Neural cell (in vitro differentiated cells): ENCODE measurements at regions not wholly inside any gene's neighbourhood (a gene's known extent, or its start where the extent isn't known, plus 50 kb on each side); places are given as distances from the start of the nearest gene placed in this dataset.

Experiments
- H2AFZ ChIP-seq: fragments of 200-600, 300-800 bp; sonication (generic), shearing (Covaris generic); 2 replicates; pipeline ENCODE4 v1.6.0; 2014; ENCODE audit warnings: low read depth, mild to moderate bottlenecking, antibody characterized with exemption, low read length, moderate library complexity
- H3F3A ChIP-seq: fragments of 200-600 bp; shearing (Covaris generic); 2 replicates; pipeline ENCODE4 v1.6.1; 2016; ENCODE audit warnings: mild to moderate bottlenecking, moderate library complexity, mixed read lengths, antibody characterized with exemption, low read length; ENCODE audit not compliant: insufficient read depth, poor library complexity, severe bottlenecking
- H3K27ac ChIP-seq: fragments of 200-600, 300-800 bp; sonication (generic), shearing (Covaris generic); 2 replicates; pipeline ENCODE4 v1.5.1; 2014; ENCODE audit warnings: mild to moderate bottlenecking, low read length, moderate library complexity
- H3K27me3 ChIP-seq: fragments of 300-800, 200-600 bp; sonication (generic), shearing (Covaris generic); 2 replicates; pipeline ENCODE4 v1.6.0; 2014; ENCODE audit warnings: mild to moderate bottlenecking, low read depth, low read length, moderate library complexity; ENCODE audit not compliant: insufficient read depth
- H3K36me3 ChIP-seq: fragments of 300-800, 200-600 bp; sonication (generic), shearing (Covaris generic); 2 replicates; pipeline ENCODE4 v1.5.1; 2014; ENCODE audit warnings: mild to moderate bottlenecking, antibody characterized with exemption, low read length, moderate library complexity; ENCODE audit not compliant: insufficient read depth
- H3K4me2 ChIP-seq: fragments of 300-800, 200-600 bp; sonication (generic), shearing (Covaris generic); 2 replicates; pipeline ENCODE4 v1.6.0; 2014; ENCODE audit warnings: mild to moderate bottlenecking, low read length
- H3K4me3 ChIP-seq: fragments of 300-800, 200-600 bp; sonication (generic), shearing (Covaris generic); 2 replicates; pipeline ENCODE4 v1.5.1; 2014; ENCODE audit warnings: mild to moderate bottlenecking, low read length, moderate library complexity
- H3K79me2 ChIP-seq: fragments of 200-600 bp; shearing (Covaris generic); replicated peaks from 2 replicates; pipeline ENCODE4 v1.6.0; 2014; ENCODE audit warnings: mild to moderate bottlenecking, low read length, moderate library complexity; ENCODE audit not compliant: insufficient read depth
- H3K9ac ChIP-seq: fragments of 300-800, 200-600 bp; sonication (generic), shearing (Covaris generic); 2 replicates; pipeline ENCODE4 v1.6.1; 2016; ENCODE audit warnings: mild to moderate bottlenecking, low read length, mixed read lengths
- H3K9me2 ChIP-seq: fragments of 200-600 bp; shearing (Covaris generic); 2 replicates; pipeline ENCODE4 v1.6.1; 2016; ENCODE audit warnings: mild to moderate bottlenecking, low read length, mixed read lengths; ENCODE audit not compliant: insufficient read depth
- H3K9me3 ChIP-seq: fragments of 200-600, 300-800 bp; sonication (generic), shearing (Covaris generic); 2 replicates; pipeline ENCODE4 v1.6.1; 2016; ENCODE audit warnings: mild to moderate bottlenecking, mixed run types, low read length, moderate library complexity, mixed read lengths
- H4K20me1 ChIP-seq: fragments of 200-600 bp; shearing (Covaris generic); 2 replicates; pipeline ENCODE4 v1.6.1; 2016; ENCODE audit warnings: mild to moderate bottlenecking, mixed run types; ENCODE audit not compliant: insufficient read depth
- EP300 ChIP-seq: fragments of 450-650 bp; conservative IDR thresholded peaks from 2 replicates; pipeline ENCODE4 v1.6.1; 2014; ENCODE audit warnings: antibody characterized with exemption, mild to moderate bottlenecking, moderate library complexity; ENCODE audit not compliant: poor library complexity, severe bottlenecking
- EZH2 ChIP-seq: fragments of 200-600, 300-800 bp; shearing (Covaris generic), sonication (generic); IDR thresholded peaks from 2 replicates; pipeline ENCODE4 v1.6.1; 2014; ENCODE audit warnings: antibody characterized with exemption, low read length, borderline replicate concordance, mild to moderate bottlenecking; ENCODE audit not compliant: insufficient read depth, poor library complexity, severe bottlenecking
- MXI1 ChIP-seq: fragments of 450-650 bp; conservative IDR thresholded peaks from 2 replicates; pipeline ENCODE4 v1.6.1; 2014; ENCODE audit warnings: antibody characterized with exemption, mild to moderate bottlenecking; ENCODE audit not compliant: poor library complexity, severe bottlenecking
- POLR2AphosphoS5 ChIP-seq: IDR thresholded peaks from 2 replicates; pipeline ENCODE4 v1.6.1; 2012
- RAD21 ChIP-seq: fragments of 450-650 bp; conservative IDR thresholded peaks from 2 replicates; pipeline ENCODE4 v1.6.1; 2014; ENCODE audit warnings: antibody characterized with exemption, mild to moderate bottlenecking, moderate library complexity
- REST ChIP-seq: IDR thresholded peaks from 2 replicates; pipeline ENCODE4 v1.6.1; 2012; ENCODE audit warnings: borderline replicate concordance
- SMC3 ChIP-seq: fragments of 450-650 bp; conservative IDR thresholded peaks from 2 replicates; pipeline ENCODE4 v1.6.1; 2014; ENCODE audit warnings: antibody characterized with exemption, mild to moderate bottlenecking, moderate library complexity; ENCODE audit not compliant: poor library complexity
- TAF1 ChIP-seq: IDR thresholded peaks from 2 replicates; pipeline ENCODE4 v1.6.1; 2012; ENCODE audit warnings: low read depth
- TF ChIP-seq, protein P1 (sequence below): fragments of 450-650 bp; IDR thresholded peaks from 2 replicates; pipeline ENCODE4 v1.5.1; 2014; ENCODE audit warnings: antibody characterized with exemption, mild to moderate bottlenecking, moderate library complexity; ENCODE audit not compliant: poor library complexity, severe bottlenecking

GRCh38 chr14:95453713-95453980, 62.8 kb downstream of the SYNE3 start:
- Histone ChIP-seq H3K27me3 (no peaks in the 10 kb centered on the region), H3K9me2 (no peaks in the 10 kb centered on the region), H3K4me3 (no peak overlapping the region), H4K20me1 (no peaks in the 10 kb centered on the region), H3K9me3 (no peaks in the 10 kb centered on the region), H3K79me2 (no peaks in the 10 kb centered on the region), H3F3A (no peaks in the 10 kb centered on the region), H3K9ac (no peak overlapping the region), H3K4me2 (no peak overlapping the region), H2AFZ (no peak overlapping the region), H3K27ac (no peak overlapping the region), H3K36me3 (no peaks in the 10 kb centered on the region)
- TF ChIP-seq POLR2AphosphoS5 (no peak), MXI1 (no peak), RAD21 (no peak), TAF1 (no peak), EZH2 (no peak), EP300 (no peak), SMC3 (no peak)

DNA sequence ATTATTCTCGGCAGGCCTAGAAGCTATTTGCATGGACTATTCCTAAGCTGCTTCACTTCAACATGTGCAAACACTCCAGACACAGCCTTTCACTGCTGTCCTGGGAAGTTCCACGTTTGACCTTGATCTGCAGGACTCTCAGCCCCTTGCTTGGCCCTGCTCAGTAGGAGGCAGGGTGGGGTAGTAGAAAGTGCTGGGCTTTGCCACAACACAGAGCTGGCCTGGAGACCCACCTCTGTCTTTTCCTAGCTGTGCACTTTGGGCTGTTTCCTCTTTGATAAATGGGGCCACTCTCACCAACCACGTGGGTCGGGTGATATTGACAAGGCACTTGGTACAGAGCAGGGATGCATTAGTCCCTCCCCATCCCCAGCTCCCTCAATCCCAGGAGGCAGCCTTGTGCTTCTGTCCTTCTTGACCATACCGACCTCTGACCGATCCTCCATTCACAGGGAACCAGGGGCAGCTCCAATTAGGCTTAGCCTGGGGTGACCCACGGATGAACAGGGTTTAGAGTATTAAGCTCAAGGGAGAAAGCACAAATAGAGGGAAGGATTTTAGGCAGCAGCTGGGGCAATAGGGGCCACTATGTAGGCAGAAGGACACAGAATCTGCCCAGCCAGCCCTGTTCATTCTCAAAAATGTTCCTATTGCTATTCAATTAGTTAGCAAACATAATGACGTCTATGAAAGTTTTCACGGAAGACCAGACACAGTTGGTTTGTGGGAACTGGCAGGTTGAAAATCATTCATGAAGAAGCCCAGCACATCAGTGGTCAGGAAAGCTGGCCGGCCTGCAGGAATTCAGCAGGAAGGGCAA, 63.3 kb downstream of the SYNE3 start:
- Histone ChIP-seq H4K20me1 (no peaks in the 10 kb centered on the region), H3K9ac (no peak overlapping the region), H3K79me2 (no peaks in the 10 kb centered on the region), H3K9me2 (no peaks in the 10 kb centered on the region), H3K36me3 (no peaks in the 10 kb centered on the region), H3K4me3 (no peak overlapping the region), H3K9me3 (no peaks in the 10 kb centered on the region), H3F3A (no peaks in the 10 kb centered on the region), H3K27me3 (no peaks in the 10 kb centered on the region), H3K27ac (no peak overlapping the region), H3K4me2 (no peak overlapping the region), H2AFZ (no peak overlapping the region)
- TF ChIP-seq SMC3 (no peak), EP300 (no peak), REST (no peak), EZH2 (no peak), POLR2AphosphoS5 (no peak), RAD21 (no peak), TAF1 (no peak), MXI1 (no peak)
- TF ChIP-seq, protein P1, sequence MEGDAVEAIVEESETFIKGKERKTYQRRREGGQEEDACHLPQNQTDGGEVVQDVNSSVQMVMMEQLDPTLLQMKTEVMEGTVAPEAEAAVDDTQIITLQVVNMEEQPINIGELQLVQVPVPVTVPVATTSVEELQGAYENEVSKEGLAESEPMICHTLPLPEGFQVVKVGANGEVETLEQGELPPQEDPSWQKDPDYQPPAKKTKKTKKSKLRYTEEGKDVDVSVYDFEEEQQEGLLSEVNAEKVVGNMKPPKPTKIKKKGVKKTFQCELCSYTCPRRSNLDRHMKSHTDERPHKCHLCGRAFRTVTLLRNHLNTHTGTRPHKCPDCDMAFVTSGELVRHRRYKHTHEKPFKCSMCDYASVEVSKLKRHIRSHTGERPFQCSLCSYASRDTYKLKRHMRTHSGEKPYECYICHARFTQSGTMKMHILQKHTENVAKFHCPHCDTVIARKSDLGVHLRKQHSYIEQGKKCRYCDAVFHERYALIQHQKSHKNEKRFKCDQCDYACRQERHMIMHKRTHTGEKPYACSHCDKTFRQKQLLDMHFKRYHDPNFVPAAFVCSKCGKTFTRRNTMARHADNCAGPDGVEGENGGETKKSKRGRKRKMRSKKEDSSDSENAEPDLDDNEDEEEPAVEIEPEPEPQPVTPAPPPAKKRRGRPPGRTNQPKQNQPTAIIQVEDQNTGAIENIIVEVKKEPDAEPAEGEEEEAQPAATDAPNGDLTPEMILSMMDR = no peak
